HG03108 (cell line): ENCODE measurements at regions not wholly inside any gene's neighbourhood (a gene's known extent, or its start where the extent isn't known, plus 50 kb on each side); places are given as distances from the start of the nearest gene placed in this dataset.
"Not testable (repeated sequence)": the region's sequence is repeated elsewhere in the genome, so short reads cannot be mapped to it uniquely, and the experiment has no call there.

Source experiments
- ATAC-seq: cut with Tn5 transposase; IDR thresholded peaks from one replicate; pipeline ENCODE4 v1.9.1; 2021; ENCODE audit warnings: moderate library complexity; ENCODE audit not compliant: unreplicated experiment

- no peak for ATAC-seq
These were observed 392.5 kb downstream of the CD83 start for GRCh38 chr6:14510038-14510437.

GRCh38 chr6:14511061-14511586, 393.6 kb downstream of the CD83 start:
- no peak for ATAC-seq

DNA sequence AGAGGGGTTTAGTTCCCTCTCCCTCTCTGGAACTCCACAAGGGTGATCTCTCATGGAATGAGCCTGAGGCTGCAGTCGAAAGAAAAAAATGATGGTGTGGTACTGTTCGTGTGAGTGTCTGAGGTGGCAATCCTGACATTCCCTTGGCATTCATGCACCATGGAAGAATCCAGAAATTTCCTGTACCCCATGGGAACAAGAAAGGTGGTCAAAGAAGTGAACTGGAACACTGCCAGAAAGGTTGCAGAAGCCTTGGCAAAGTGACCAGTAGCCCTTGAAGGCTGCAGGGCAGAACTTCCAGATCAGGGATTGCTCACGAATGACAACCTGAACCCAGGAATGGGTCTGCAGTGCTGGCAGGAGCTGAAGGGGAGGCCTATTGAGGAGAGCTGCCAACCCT, 394.7 kb downstream of the CD83 start:
- no peak for ATAC-seq

DNA sequence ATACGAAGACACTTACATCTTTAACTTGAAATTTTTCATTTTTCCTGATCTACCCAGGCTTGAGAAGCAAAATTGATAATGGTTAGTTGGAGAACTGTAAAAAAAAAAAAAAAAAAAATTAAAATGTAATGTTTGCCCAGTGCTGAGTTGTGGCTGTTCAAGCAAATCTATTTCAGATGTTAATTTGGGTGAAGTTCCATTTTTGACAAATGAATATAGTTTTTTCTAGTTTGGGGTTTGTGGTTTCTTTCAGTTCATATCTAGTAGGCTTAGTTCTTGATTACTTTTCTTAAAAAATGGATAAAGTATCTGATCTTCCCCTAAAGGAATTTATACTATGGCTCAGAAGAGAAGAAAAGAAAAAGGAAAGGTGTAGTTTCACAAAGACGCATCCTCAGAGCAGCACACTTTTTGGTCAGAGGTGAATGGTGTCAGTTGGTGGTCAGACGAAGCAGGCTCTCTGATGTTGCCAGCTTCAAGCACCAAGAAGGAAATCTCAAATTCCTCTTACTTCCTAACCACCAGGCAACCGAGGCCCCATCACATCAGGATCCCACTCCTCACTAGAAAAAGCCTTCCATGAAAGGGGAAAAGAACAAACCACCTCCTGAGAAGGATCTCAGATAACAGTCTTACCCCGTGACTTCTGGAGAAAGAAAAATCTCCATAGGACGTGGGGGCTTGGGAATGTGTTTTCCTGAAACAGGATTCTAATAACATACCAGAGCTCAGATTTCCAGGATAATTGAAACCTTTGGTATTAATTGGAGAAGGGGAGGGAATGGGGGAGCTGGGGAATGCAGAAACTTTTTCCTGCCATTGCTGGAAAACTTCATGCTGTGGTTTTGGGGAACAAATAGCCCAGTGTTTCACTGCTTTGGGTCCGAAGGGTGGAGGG, 396.2 kb downstream of the CD83 start:
- no peak for ATAC-seq

DNA sequence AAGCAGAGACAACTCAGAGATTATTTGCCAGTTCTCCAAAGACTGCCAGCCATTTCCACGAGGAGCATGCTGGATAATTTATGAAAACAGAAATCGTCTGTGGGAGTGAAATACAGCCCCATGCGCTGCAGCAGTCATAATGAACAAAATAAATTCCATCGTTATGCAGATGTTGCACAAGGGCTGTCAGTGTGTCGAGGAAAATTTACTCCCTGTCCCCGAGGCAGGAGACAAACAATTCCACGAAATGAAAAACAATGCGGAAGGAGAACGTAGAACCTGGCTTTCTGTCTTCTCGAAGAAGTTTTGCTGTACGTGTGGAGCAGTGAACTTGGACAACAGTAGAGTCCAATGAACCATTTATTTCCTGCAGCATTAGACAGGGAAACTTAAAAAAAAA, 399.4 kb downstream of the CD83 start:
- ATAC-seq = no peak

GRCh38 chr6:14517516-14518105, 400.0 kb downstream of the CD83 start:
- ATAC-seq = no peak

- no peak for ATAC-seq
These were observed 401.1 kb downstream of the CD83 start for GRCh38 chr6:14518515-14519217.

DNA sequence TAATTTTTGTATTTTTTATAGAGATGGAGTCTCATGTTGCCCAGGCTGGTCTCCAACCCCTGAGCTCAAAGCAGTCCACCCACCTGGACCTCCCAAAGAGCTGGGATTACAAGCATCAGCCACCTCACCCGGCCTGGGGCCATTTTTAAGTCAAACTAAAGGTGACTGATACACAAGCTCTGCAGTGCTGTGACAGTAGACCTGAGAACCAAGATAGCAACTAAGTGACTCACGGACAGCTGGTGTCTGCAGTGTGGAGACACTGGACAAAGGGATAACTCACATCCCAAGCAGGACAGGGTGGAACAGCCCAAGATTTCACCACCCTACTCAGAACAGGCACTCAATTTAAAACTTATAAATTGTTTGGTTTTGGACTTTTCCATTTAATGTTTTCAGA, 402.5 kb downstream of the CD83 start:
- ATAC-seq = no peak

GRCh38 chr6:14520536-14520935, 403.0 kb downstream of the CD83 start:
- ATAC-seq = no peak

GRCh38 chr6:14521141-14521540, 403.6 kb downstream of the CD83 start:
- ATAC-seq = no peak

DNA sequence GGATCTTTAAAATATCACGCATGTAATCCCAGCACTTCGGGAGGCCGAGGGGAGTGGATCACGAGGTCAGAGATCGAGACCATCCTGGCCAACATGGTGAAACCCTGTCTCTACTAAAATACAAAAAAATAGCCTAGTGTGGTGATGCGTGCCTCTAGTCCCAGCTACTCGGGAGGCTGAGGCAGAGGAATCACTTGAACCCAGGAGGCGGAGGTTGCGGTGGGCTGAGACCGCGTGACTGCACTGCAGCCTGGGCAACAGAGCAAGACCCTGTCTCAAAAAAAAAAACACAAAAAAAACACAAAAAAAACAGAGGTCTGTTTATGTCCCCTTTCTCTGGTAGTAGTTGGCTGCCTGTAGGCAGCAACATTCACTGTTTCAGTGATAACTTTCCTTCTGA, 404.3 kb downstream of the CD83 start:
- not testable (repeated sequence) for ATAC-seq

GRCh38 chr6:14524319-14524718, 406.7 kb downstream of the CD83 start:
- no peak for ATAC-seq

GRCh38 chr6:14530385-14530784, 412.8 kb downstream of the CD83 start:
- ATAC-seq = no peak

DNA sequence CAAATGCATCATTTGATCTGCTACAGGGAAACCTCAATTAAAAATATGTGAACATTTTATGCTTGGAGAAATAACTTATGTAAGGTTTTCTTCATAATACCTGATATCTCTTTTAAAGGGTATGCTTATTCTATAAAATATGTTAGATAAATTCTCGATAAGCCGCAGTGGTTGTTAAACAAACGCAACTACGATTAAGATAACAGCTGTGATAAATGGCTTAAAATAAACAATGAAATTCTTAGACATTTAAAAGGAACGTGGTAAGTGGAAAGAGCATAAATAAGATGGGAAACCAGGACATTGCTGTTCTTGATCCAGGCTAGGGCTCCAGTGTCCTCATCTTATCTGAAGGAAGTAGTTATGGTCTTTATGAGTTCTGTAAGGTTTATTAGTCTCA, 415.9 kb downstream of the CD83 start:
- no peak for ATAC-seq

GRCh38 chr6:14537030-14537429, 419.5 kb downstream of the CD83 start:
- no peak for ATAC-seq

DNA sequence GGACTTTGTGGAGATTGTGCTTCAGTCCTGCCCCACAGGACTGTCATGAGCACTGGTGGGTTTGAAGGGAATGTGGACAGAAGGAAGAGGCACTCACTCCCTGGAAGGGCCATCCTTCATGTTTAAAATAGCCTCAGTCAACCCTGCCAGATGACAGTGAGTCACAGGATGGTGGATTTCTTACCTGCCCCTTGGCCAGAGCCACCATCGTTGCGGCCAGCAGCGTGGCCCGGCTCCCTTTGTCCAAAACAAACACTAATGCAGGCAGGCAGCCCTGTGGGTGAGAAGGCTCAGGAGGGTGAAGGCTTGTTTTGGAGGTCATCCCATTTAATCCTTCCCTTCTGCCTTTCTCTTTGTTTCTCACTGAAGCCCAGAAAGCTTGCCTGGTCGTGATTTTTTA, 422.7 kb downstream of the CD83 start:
- ATAC-seq = no peak

DNA sequence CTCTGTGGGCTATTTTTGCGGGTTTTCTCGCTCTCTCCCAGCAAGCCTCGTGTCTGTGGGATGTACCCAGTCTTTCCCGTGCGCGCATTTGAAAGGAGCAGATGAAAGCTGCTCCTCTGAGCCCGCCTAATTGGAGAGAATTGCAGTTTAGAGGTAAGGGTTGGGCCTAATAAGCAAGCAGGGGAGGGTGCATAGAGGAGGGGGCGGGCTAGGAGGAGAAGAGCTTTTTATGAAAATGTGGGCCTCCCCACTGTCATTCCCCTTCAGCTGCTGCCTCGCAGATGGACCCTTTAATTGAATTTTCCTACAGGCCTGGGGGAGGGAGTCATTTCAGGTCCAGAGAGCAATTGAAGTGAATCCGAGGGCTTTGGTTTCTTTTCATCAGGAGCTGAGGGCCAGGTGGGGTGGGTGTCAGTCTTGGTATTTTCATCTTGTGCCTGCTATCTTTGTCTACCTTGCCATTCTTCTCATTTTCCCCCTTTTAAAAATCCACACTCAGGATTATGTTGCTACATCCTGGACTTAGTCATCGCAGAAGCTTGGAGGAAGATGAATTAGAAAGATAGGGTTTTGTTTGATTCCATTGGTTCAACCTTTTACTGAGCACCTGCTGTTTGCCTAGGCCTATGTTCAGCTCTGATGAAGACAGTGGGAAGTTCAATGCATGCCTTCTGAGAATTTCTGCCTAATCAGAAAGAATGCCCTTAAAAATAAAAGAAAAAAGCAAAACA, 423.4 kb downstream of the CD83 start:
- no peak for ATAC-seq

- ATAC-seq = peak; percentile 89
These were observed 425.2 kb downstream of the CD83 start for GRCh38 chr6:14542670-14543366.

DNA sequence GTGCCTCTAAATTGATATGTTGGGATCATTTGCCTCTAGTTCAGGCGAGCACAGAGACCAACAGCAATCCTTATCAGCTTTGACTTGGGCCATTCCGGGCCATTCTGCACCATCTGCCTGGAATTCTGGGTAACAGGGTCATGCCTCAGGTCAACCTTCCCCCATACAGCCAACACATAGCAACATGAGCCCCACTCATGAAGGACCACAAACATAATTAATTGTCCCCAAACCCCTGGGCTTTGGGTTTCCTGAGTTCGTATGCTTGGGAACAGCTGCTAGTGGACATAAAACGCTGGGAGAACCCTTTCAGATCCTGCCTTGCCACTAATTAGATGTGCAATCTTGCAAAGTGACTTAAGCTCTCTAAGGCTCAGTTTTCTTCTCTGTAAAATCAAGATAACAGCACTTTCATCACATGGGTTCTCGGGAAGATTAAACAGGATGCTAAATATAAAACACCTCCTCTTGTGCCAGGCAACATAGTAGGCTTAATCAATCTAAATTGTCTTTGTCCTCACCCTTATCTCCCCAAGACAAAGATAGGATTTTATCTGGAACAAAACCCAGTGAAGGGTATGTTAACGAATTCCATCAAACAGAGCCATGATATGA, 426.5 kb downstream of the CD83 start:
- no peak for ATAC-seq

DNA sequence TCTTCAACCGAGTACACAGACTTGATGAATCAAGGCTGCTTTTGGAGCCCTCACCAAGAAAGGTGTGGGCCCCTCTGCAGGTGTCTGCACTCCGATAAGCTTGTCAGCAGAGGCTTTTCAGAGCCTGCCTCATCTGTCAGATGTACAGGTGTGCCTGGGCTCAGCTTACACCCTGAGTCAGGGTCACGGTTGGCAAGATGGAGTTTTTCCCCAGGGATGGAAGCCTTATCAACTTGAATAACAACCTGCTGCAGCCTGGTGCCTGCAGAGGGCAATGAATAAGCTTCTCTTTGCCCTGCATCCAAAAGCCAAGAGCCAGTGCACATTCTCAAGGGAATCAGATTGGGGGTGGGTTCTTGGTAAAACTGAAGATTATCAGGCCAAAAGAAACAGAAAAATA, 427.1 kb downstream of the CD83 start:
- no peak for ATAC-seq
